Osteoblast (primary cell): ENCODE measurements at regions not wholly inside any gene's neighbourhood (a gene's known extent, or its start where the extent isn't known, plus 50 kb on each side); places are given as distances from the start of the nearest gene placed in this dataset.

Experiments
- DNase-seq: peaks from one replicate; pipeline ENCODE4 v3.0.0; 2011; ENCODE audit warnings: low spot score, mixed read lengths; ENCODE audit not compliant: insufficient read length; ENCODE audit errors: missing footprints
- H2AFZ ChIP-seq: 2 replicates; pipeline ENCODE4 v1.6.0; 2011; ENCODE audit warnings: mild to moderate bottlenecking, low read length
- H3K27ac ChIP-seq: 2 replicates; pipeline ENCODE4 v1.5.1; 2011; ENCODE audit warnings: mild to moderate bottlenecking, low read depth, low read length, moderate library complexity
- H3K27me3 ChIP-seq: 2 replicates; pipeline ENCODE4 v1.6.0; 2012; ENCODE audit warnings: mild to moderate bottlenecking, control low read depth, inconsistent platforms, low read length, moderate library complexity; ENCODE audit not compliant: insufficient read depth
- H3K36me3 ChIP-seq: 2 replicates; pipeline ENCODE4 v1.5.1; 2011; ENCODE audit warnings: mild to moderate bottlenecking, low read length, control low read depth, moderate library complexity; ENCODE audit not compliant: insufficient read depth
- H3K4me1 ChIP-seq: 2 replicates; pipeline ENCODE4 v1.5.1; 2011; ENCODE audit warnings: mild to moderate bottlenecking, low read length, control low read depth, moderate library complexity; ENCODE audit not compliant: insufficient read depth
- H3K4me2 ChIP-seq: 2 replicates; pipeline ENCODE4 v1.6.0; 2011; ENCODE audit warnings: mild to moderate bottlenecking, low read length; ENCODE audit not compliant: insufficient read depth
- H3K4me3 ChIP-seq: fragments of 200-600 bp; sonication (generic); 3 replicates; pipeline ENCODE4 v1.5.1; 2012; ENCODE audit warnings: mild to moderate bottlenecking, low read length, inconsistent platforms; ENCODE audit not compliant: insufficient read depth
- H3K79me2 ChIP-seq: 2 replicates; pipeline ENCODE4 v1.6.0; 2012; ENCODE audit warnings: mild to moderate bottlenecking, low read length, control low read depth, inconsistent platforms; ENCODE audit not compliant: insufficient read depth
- H3K9me3 ChIP-seq: 2 replicates; pipeline ENCODE4 v1.5.1; 2011; ENCODE audit warnings: low read depth, low read length, control low read depth
- H4K20me1 ChIP-seq: 2 replicates; pipeline ENCODE4 v1.6.0; 2012; ENCODE audit warnings: mild to moderate bottlenecking, low read length, control low read depth; ENCODE audit not compliant: insufficient read depth
- TF ChIP-seq, protein P1 (sequence below): IDR thresholded peaks from 2 replicates; pipeline ENCODE4 v1.5.1; 2011; ENCODE audit warnings: mild to moderate bottlenecking, low read depth, low read length, moderate library complexity; ENCODE audit errors: extremely low read depth

DNA sequence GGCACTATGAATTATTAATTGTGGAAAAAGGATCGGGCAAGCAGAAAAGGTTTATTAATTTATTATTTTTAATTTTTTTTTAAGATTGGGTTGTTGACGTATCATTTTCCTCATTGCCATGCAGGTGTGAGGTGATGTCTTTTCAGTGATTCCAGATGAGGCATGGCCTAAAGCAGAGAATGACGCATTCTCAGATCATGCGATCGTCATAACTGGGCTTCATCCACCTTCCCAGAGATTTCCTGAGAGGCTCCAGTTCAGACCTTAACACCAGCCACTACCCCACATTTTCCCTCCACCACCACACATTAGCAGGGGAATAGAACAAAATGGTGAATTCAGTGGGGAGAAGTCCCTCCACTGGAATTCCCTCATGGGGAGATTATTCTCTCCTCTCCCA, 518.4 kb upstream of the SPHKAP start:
- no peak for DNase-seq
- no peak overlapping the region for H3K4me3 ChIP-seq
- H3K4me1 ChIP-seq = no peaks in the 10 kb centered on the region
- H3K36me3 ChIP-seq = no peaks in the 10 kb centered on the region
- H3K79me2 ChIP-seq = no peaks in the 10 kb centered on the region
- no peaks in the 10 kb centered on the region for H3K9me3 ChIP-seq
- H4K20me1 ChIP-seq = no peaks in the 10 kb centered on the region
- H3K27me3 ChIP-seq = no peaks in the 10 kb centered on the region
- no peak overlapping the region for H2AFZ ChIP-seq
- H3K4me2 ChIP-seq = no peak overlapping the region
- TF ChIP-seq, protein P1, sequence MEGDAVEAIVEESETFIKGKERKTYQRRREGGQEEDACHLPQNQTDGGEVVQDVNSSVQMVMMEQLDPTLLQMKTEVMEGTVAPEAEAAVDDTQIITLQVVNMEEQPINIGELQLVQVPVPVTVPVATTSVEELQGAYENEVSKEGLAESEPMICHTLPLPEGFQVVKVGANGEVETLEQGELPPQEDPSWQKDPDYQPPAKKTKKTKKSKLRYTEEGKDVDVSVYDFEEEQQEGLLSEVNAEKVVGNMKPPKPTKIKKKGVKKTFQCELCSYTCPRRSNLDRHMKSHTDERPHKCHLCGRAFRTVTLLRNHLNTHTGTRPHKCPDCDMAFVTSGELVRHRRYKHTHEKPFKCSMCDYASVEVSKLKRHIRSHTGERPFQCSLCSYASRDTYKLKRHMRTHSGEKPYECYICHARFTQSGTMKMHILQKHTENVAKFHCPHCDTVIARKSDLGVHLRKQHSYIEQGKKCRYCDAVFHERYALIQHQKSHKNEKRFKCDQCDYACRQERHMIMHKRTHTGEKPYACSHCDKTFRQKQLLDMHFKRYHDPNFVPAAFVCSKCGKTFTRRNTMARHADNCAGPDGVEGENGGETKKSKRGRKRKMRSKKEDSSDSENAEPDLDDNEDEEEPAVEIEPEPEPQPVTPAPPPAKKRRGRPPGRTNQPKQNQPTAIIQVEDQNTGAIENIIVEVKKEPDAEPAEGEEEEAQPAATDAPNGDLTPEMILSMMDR = no peak
- no peak overlapping the region for H3K27ac ChIP-seq

DNA sequence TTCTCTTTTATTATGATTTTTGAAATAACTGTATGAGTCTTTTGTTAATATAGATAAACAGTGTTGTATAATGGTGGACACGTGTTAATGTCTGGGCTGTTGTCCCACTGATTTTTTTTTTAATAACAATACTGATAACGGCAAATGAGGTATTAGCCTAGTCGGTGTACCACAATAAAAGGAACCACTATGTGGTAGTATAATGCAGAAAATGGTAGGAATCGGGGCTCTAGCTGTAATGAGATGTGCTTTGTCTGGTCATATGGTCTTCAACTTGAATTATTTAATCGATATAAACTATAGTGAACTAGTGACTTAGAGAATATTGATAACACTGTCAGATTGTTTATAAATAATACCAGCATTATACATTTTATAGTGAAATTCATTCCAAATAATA, 517.9 kb upstream of the SPHKAP start:
- Histone ChIP-seq H3K27ac (no peak overlapping the region), H4K20me1 (no peaks in the 10 kb centered on the region), H2AFZ (no peak overlapping the region), H3K36me3 (no peaks in the 10 kb centered on the region), H3K27me3 (no peaks in the 10 kb centered on the region), H3K4me3 (no peak overlapping the region), H3K4me2 (no peak overlapping the region), H3K4me1 (no peaks in the 10 kb centered on the region), H3K9me3 (no peaks in the 10 kb centered on the region), H3K79me2 (no peaks in the 10 kb centered on the region)
- DNase-seq = no peak
- TF ChIP-seq, protein P1 = no peak

DNA sequence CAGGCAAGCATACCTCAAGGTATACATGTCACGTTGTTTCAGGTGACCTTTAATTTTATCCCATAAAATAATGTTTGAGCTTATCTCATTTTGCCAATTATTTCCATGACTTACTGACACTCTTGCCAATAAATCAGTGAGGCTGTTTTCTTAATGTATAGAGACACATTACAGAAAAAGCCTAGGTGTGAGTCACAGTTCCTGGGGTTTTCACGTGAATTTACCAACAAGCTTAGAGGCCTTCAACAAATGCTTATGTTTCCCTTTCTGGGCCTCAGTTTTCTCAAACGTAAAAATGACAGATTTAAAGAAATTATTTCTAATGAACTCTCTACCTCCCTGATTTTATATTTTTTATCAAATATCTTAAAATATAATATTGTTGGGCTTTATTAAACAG, 517.5 kb upstream of the SPHKAP start:
- H3K4me3 ChIP-seq = no peak overlapping the region
- no peak overlapping the region for H2AFZ ChIP-seq
- DNase-seq = no peak
- H3K36me3 ChIP-seq = no peaks in the 10 kb centered on the region
- no peaks in the 10 kb centered on the region for H4K20me1 ChIP-seq
- no peak overlapping the region for H3K4me2 ChIP-seq
- no peaks in the 10 kb centered on the region for H3K27me3 ChIP-seq
- no peaks in the 10 kb centered on the region for H3K9me3 ChIP-seq
- TF ChIP-seq, protein P1 = no peak
- no peak overlapping the region for H3K27ac ChIP-seq
- no peaks in the 10 kb centered on the region for H3K79me2 ChIP-seq
- no peaks in the 10 kb centered on the region for H3K4me1 ChIP-seq

DNA sequence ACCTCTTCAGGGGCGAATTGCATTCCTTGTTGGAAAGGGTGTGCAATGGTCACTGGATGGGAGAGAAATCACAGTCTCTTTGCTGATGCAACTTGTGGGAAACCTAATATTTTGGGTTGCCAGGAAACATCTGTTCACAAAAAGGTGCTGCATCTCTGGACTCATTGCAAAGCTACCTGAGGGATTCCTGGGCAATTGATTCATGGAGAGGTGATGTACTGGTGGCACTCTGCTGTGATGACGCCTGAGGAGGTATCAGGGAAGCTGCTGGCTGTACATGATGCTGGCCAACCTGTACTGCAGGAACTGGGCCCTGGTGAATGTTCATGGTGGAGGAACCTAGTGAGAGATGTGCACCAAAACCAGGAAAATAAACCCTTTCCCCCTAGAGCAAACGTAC, 516.0 kb upstream of the SPHKAP start:
- no peaks in the 10 kb centered on the region for H3K4me1 ChIP-seq
- no peaks in the 10 kb centered on the region for H3K79me2 ChIP-seq
- DNase-seq = no peak
- H2AFZ ChIP-seq = no peak overlapping the region
- H3K4me3 ChIP-seq = no peak overlapping the region
- TF ChIP-seq, protein P1 = no peak
- H3K9me3 ChIP-seq = no peaks in the 10 kb centered on the region
- no peaks in the 10 kb centered on the region for H3K27me3 ChIP-seq
- H4K20me1 ChIP-seq = no peaks in the 10 kb centered on the region
- H3K27ac ChIP-seq = no peak overlapping the region
- no peak overlapping the region for H3K4me2 ChIP-seq
- no peaks in the 10 kb centered on the region for H3K36me3 ChIP-seq
